ENCODE measurements at regions not wholly inside any gene's neighbourhood (a gene's known extent, or its start where the extent isn't known, plus 50 kb on each side); places are given as distances from the start of the nearest gene placed in this dataset.

DNA sequence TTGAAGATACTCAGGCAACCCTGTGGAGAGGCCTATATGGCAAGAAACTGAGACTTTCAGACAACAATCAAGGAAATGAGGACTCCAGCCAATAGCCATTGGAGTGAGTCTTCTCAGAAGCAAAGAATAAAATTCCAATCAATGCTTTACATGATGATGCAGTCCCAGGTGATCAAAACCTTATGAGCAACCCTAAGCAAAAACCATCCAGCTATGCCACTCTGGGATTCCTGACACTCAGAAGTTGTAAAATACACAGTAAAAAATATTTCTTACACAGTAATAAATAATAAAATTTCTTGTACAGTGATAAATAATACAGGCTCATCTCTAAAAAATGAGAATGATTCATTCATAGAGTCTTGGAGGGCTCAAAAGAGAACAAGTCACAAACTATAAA lies 150.6 kb downstream of the IL15 start:
- H3K27me3 ChIP-seq (ENCODE audit: insufficient read depth, low read length), result no peaks in the 10 kb centered on the region
- no peaks in the 10 kb centered on the region for H3K4me1 ChIP-seq (ENCODE audit: control insufficient read depth in 1 of 2, insufficient read depth in 2 of 2, low read length in 2 of 2)
- H3K9me3 ChIP-seq (ENCODE audit: control insufficient read depth in 1 of 2, insufficient read depth in 1 of 2, low read depth in 1 of 2, low read length in 2 of 2), result no peaks in the 10 kb centered on the region
- DNase-seq (ENCODE audit: low read depth, low spot score), result no peak
- no peak overlapping the region for H3K4me3 ChIP-seq (replicated peaks in 1 of 2; ENCODE audit: low read depth in 1 of 2, low read length in 2 of 2)
- no peak overlapping the region for H3K4me2 ChIP-seq (ENCODE audit: low read length)
- ChIA-PET POLR2A (no interaction called here), CTCF (no interaction called here), RAD21 (ENCODE audit: low non-redundant PET in 1 of 2, low total read pairs in 2 of 2, uncharacterized antibody in 2 of 2, unreplicated experiment in 2 of 2) (no interaction called here)
- no peaks in the 10 kb centered on the region for H4K20me1 ChIP-seq (ENCODE audit: insufficient read depth)
- no TSS peak for BruUV-seq (replicated peaks)
- H3K27ac ChIP-seq (ENCODE audit: low read depth, low read length), result no peak overlapping the region
- no peaks in the 10 kb centered on the region for H3K36me3 ChIP-seq (ENCODE audit: control insufficient read depth in 1 of 2, insufficient read depth in 2 of 2, low read length in 2 of 2)
- ATAC-seq, result no peak
- TF ChIP-seq, protein P1, sequence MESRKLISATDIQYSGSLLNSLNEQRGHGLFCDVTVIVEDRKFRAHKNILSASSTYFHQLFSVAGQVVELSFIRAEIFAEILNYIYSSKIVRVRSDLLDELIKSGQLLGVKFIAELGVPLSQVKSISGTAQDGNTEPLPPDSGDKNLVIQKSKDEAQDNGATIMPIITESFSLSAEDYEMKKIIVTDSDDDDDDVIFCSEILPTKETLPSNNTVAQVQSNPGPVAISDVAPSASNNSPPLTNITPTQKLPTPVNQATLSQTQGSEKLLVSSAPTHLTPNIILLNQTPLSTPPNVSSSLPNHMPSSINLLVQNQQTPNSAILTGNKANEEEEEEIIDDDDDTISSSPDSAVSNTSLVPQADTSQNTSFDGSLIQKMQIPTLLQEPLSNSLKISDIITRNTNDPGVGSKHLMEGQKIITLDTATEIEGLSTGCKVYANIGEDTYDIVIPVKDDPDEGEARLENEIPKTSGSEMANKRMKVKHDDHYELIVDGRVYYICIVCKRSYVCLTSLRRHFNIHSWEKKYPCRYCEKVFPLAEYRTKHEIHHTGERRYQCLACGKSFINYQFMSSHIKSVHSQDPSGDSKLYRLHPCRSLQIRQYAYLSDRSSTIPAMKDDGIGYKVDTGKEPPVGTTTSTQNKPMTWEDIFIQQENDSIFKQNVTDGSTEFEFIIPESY (IDR thresholded peaks at IDR 0.05; ENCODE audit: extremely low read depth, insufficient replicate concordance, low read length), result no peak
- TF ChIP-seq ZNF274 (IDR thresholded peaks at IDR 0.05; ENCODE audit: low read depth, low read length), result no peak
- no peak for TF ChIP-seq FOSL1 (IDR thresholded peaks at IDR 0.05; ENCODE audit: low read depth)
- no peak for TF ChIP-seq JUND (IDR thresholded peaks at IDR 0.05)
- TF ChIP-seq CBX3 (IDR thresholded peaks at IDR 0.05; ENCODE audit: low read depth), result no peak
- no peak for TF ChIP-seq EZH2 (IDR thresholded peaks at IDR 0.05)
- TF ChIP-seq SRF (IDR thresholded peaks at IDR 0.05; ENCODE audit: low read depth), result no peak
- TF ChIP-seq, protein P2, sequence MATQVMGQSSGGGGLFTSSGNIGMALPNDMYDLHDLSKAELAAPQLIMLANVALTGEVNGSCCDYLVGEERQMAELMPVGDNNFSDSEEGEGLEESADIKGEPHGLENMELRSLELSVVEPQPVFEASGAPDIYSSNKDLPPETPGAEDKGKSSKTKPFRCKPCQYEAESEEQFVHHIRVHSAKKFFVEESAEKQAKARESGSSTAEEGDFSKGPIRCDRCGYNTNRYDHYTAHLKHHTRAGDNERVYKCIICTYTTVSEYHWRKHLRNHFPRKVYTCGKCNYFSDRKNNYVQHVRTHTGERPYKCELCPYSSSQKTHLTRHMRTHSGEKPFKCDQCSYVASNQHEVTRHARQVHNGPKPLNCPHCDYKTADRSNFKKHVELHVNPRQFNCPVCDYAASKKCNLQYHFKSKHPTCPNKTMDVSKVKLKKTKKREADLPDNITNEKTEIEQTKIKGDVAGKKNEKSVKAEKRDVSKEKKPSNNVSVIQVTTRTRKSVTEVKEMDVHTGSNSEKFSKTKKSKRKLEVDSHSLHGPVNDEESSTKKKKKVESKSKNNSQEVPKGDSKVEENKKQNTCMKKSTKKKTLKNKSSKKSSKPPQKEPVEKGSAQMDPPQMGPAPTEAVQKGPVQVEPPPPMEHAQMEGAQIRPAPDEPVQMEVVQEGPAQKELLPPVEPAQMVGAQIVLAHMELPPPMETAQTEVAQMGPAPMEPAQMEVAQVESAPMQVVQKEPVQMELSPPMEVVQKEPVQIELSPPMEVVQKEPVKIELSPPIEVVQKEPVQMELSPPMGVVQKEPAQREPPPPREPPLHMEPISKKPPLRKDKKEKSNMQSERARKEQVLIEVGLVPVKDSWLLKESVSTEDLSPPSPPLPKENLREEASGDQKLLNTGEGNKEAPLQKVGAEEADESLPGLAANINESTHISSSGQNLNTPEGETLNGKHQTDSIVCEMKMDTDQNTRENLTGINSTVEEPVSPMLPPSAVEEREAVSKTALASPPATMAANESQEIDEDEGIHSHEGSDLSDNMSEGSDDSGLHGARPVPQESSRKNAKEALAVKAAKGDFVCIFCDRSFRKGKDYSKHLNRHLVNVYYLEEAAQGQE (IDR thresholded peaks at IDR 0.05; ENCODE audit: low read depth), result no peak
- TF ChIP-seq RAD21 (IDR thresholded peaks at IDR 0.05; ENCODE audit: low read depth), result no peak
- no peak for TF ChIP-seq CEBPB (IDR thresholded peaks at IDR 0.05; ENCODE audit: low read depth)
- H3K79me2 ChIP-seq (ENCODE audit: insufficient read depth, low read length), result no peaks in the 10 kb centered on the region
- intact Hi-C loops (cut with micrococcal nuclease), result no loop called here
- H3K9ac ChIP-seq (ENCODE audit: low read length), result no peak overlapping the region
- no peak overlapping the region for H2AFZ ChIP-seq (ENCODE audit: low read depth, low read length, poor library complexity, severe bottlenecking)
- no peaks in the 10 kb centered on the region for H3K9me2 ChIP-seq (ENCODE audit: insufficient read depth)
